OCI-LY1 (cell line): ENCODE measurements at regions not wholly inside any gene's neighbourhood (a gene's known extent, or its start where the extent isn't known, plus 50 kb on each side); places are given as distances from the start of the nearest gene placed in this dataset.

ENCODE experiments used
- H2AFZ ChIP-seq: fragments of 200-600 bp; sonication (generic), shearing (Covaris generic); 2 replicates; pipeline ENCODE4 v1.6.0; 2014; ENCODE audit warnings: antibody characterized with exemption, mild to moderate bottlenecking, low read length
- H3F3A ChIP-seq: fragments of 200-600 bp; sonication (generic), shearing (Covaris generic); 2 replicates; pipeline ENCODE4 v1.6.0; 2014; ENCODE audit warnings: mild to moderate bottlenecking, antibody characterized with exemption, low read length, moderate library complexity; ENCODE audit not compliant: insufficient read depth
- H3K27ac ChIP-seq: fragments of 200-600 bp; sonication (generic); 2 replicates; pipeline ENCODE4 v1.5.1; 2014; ENCODE audit warnings: low read length, mixed run types, mild to moderate bottlenecking, low read depth; ENCODE audit not compliant: poor library complexity, severe bottlenecking
- H3K27me3 ChIP-seq: fragments of 200-600 bp; sonication (generic); 2 replicates; pipeline ENCODE4 v1.6.0; 2014; ENCODE audit warnings: antibody characterized with exemption, mild to moderate bottlenecking, low read length, moderate library complexity; ENCODE audit not compliant: insufficient read depth
- H3K36me3 ChIP-seq: fragments of 200-600 bp; sonication (generic); 2 replicates; pipeline ENCODE4 v1.6.1; 2014; ENCODE audit warnings: mild to moderate bottlenecking, antibody characterized with exemption, low read length, moderate library complexity, mixed read lengths; ENCODE audit not compliant: insufficient read depth
- H3K4me1 ChIP-seq: fragments of 200-600 bp; sonication (generic); 2 replicates; pipeline ENCODE4 v1.5.1; 2014; ENCODE audit warnings: mild to moderate bottlenecking, low read length, moderate library complexity; ENCODE audit not compliant: insufficient read depth, severe bottlenecking
- H3K4me2 ChIP-seq: fragments of 200-600 bp; sonication (generic), shearing (Covaris generic); 2 replicates; pipeline ENCODE4 v1.6.1; 2014; ENCODE audit warnings: low read length
- H3K4me3 ChIP-seq: fragments of 200-600 bp; sonication (generic); 2 replicates; pipeline ENCODE4 v1.5.1; 2014; ENCODE audit warnings: low read length, low read depth, mild to moderate bottlenecking, mixed read lengths; ENCODE audit not compliant: poor library complexity, severe bottlenecking
- H3K79me2 ChIP-seq: fragments of 200-600 bp; shearing (Covaris generic); 2 replicates; pipeline ENCODE4 v1.6.1; 2016; ENCODE audit warnings: mixed run types, low read length, mixed read lengths; ENCODE audit not compliant: insufficient read depth
- H3K9ac ChIP-seq: fragments of 200-600 bp; sonication (generic), shearing (Covaris generic); 2 replicates; pipeline ENCODE4 v1.6.1; 2014; ENCODE audit warnings: mild to moderate bottlenecking, low read length, mixed read lengths
- H3K9me2 ChIP-seq: fragments of 200-600 bp; sonication (generic), shearing (Covaris generic); 2 replicates; pipeline ENCODE4 v1.6.1; 2014; ENCODE audit warnings: low read depth, mild to moderate bottlenecking, low read length, mixed read lengths
- H3K9me3 ChIP-seq: fragments of 200-600 bp; shearing (Covaris generic); 2 replicates; pipeline ENCODE4 v1.6.1; 2014; ENCODE audit warnings: low read length, mixed read lengths
- H4K20me1 ChIP-seq: fragments of 200-600 bp; sonication (generic), shearing (Covaris generic); 2 replicates; pipeline ENCODE4 v1.6.0; 2016; ENCODE audit warnings: mild to moderate bottlenecking, low read length; ENCODE audit not compliant: insufficient read depth
- CTCF ChIP-seq: fragments of 200-600 bp; sonication (generic), shearing (Covaris generic); IDR thresholded peaks from 2 replicates; pipeline ENCODE4 v1.5.1; 2017; ENCODE audit warnings: mild to moderate bottlenecking, antibody characterized with exemption, low read length, moderate library complexity, mixed read lengths
- EZH2 ChIP-seq: fragments of 200-600 bp; sonication (generic), shearing (Covaris generic); IDR thresholded peaks from 2 replicates; pipeline ENCODE4 v1.8.0; 2017; ENCODE audit warnings: borderline replicate concordance, mixed run types, mild to moderate bottlenecking, antibody characterized with exemption, low read length, moderate library complexity, mixed read lengths

DNA sequence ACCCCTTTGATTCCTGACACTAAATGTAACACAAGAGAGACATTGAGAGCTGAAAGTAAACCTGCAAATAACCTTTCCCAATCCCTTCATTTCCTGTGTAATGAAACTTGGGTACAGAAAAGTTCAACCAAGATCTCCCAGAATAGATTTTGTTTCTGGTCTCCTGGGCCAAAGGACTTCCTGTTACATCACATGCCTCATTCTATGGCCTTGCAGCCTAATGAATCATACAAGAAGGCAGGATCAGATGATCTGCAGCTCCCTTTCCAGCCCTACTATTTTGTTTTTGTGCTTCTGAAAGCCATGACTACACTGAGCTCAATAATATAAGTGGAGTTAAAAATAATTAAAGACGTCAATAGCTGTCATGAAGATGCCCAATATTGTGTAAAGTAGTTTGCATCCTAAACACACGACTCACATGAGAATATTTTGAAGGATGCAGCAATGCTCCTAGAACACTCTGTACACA is 73.4 kb upstream of the NOX3 start:
- no peaks in the 10 kb centered on the region for H4K20me1 ChIP-seq

GRCh38 chr6:155528335-155528734 is 72.7 kb upstream of the NOX3 start:
- Histone ChIP-seq H3K79me2 (no peaks in the 10 kb centered on the region), H3K9me2 (no peaks in the 10 kb centered on the region), H3K27me3 (no peaks in the 10 kb centered on the region), H2AFZ (no peak overlapping the region), H3K4me1 (peaks cover 15% of the 10 kb centered on the region), H3K9ac (no peak overlapping the region), H3K27ac (no peak overlapping the region), H3K9me3 (0 out of 2 replicates have a peak, but pooled peaks cover 2% of the 10 kb centered on the region), H4K20me1 (no peaks in the 10 kb centered on the region), H3K36me3 (no peaks in the 10 kb centered on the region), H3K4me3 (no peak overlapping the region), H3F3A (no peaks in the 10 kb centered on the region), H3K4me2 (no peak overlapping the region)
- TF ChIP-seq CTCF (no peak), EZH2 (no peak)

More for the DNA sequence above, 73.4 kb upstream of the NOX3 start:
- H3K4me2 ChIP-seq: no peak overlapping the region
- no peaks in the 10 kb centered on the region for H3K79me2 ChIP-seq
- TF ChIP-seq EZH2 (no peak), CTCF (no peak)
- H3K27ac ChIP-seq: peak overlapping the region; percentile 4
- peak overlapping the region; percentile 81; the same call in 1 of the 2 replicates for H2AFZ ChIP-seq
- H3K4me3 ChIP-seq: no peak overlapping the region
- no peak overlapping the region for H3K9ac ChIP-seq
- no peaks in the 10 kb centered on the region for H3K36me3 ChIP-seq
- H3K4me1 ChIP-seq: peaks cover 15% of the 10 kb centered on the region
- 0 out of 2 replicates have a peak, but pooled peaks cover 5% of the 10 kb centered on the region for H3K9me3 ChIP-seq
- no peaks in the 10 kb centered on the region for H3K9me2 ChIP-seq
- H3F3A ChIP-seq: no peaks in the 10 kb centered on the region
- H3K27me3 ChIP-seq: no peaks in the 10 kb centered on the region

GRCh38 chr6:155527443-155527842 is 71.8 kb upstream of the NOX3 start:
- TF ChIP-seq EZH2 (no peak), CTCF (no peak)

More at GRCh38 chr6:155527443-155527842, 71.8 kb upstream of the NOX3 start:
- H4K20me1 ChIP-seq: no peaks in the 10 kb centered on the region
- H3K4me1 ChIP-seq: peaks cover 15% of the 10 kb centered on the region
- no peak overlapping the region for H3K9ac ChIP-seq
- H3K36me3 ChIP-seq: no peaks in the 10 kb centered on the region
- no peak overlapping the region for H3K27ac ChIP-seq
- H3F3A ChIP-seq: no peaks in the 10 kb centered on the region
- H3K4me2 ChIP-seq: no peak overlapping the region
- H3K9me3 ChIP-seq: no peaks in the 10 kb centered on the region
- H3K79me2 ChIP-seq: no peaks in the 10 kb centered on the region
- no peak overlapping the region for H3K4me3 ChIP-seq
- H3K9me2 ChIP-seq: no peaks in the 10 kb centered on the region
- no peak overlapping the region for H2AFZ ChIP-seq
- no peaks in the 10 kb centered on the region for H3K27me3 ChIP-seq
